ENCODE measurements at regions not wholly inside any gene's neighbourhood (a gene's known extent, or its start where the extent isn't known, plus 50 kb on each side); places are given as distances from the start of the nearest gene placed in this dataset.
"Not testable (repeated sequence)": the region's sequence is repeated elsewhere in the genome, so short reads cannot be mapped to it uniquely, and the experiment has no call there.

- DNase-seq (ENCODE audit: low read depth in 2 of 2): no peak
These were observed 190.5 kb downstream of the PTPRU start for GRCh38 chr1:29426701-29427279.

DNA sequence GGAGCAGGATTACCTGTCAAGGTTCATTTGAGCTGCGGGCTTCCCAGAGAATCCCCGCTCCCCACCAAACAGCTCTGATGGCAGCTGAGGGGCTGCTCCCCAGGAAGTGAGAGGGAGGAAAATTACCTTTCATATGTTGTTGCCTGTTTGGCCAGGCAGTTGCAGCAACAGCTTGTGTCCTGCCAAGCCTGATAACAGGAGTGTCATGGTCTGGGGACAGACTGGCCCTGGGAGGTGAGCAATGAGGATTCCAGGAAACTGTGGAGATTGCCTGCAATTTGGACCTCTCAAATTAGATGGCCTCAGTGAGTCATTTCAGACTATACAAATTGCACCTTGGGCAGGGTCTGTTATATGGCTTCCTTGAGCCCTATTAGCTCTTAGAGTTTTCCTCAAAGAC is 189.3 kb downstream of the PTPRU start:
- no peak for DNase-seq (ENCODE audit: low read depth in 2 of 2)

DNA sequence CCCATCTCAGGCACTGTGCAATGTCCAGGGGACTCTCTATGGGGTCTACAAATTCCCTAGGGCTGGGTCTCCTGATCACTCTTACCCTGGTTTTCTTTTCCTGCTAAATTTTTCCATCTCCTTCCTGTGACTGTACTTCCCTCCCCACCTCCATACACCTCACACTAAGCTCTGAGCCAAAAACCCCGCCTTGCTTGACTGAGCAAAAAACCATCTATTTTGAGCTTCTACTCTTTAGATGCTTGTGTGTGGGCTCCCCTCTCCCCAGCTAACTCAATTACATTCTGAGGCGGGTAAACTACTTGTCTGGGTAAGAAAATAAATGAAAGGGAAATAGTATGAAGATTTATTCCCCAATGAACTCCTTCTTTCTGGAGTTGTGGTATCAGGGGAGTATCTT is 187.9 kb downstream of the PTPRU start:
- no peak for DNase-seq (ENCODE audit: low read depth in 2 of 2)

DNA sequence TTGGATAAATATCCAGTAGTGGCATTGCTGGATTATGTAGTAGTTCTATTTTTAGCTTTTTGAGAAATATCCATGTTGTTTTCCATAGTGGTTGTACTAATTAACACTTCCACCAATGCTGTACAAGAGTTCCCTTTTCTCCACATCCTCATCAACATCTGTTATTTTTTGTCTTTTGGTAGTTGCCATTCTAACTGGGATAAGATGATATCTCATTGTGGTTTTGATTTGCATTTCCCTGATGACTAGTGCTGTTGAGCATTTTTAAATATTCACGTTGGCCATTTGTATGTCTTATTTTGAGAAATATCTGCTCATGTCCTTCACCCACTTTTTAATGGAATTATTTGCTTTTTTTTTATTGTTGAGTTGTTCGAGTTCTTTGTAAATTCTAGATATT is 183.9 kb downstream of the PTPRU start:
- DNase-seq (ENCODE audit: low read depth in 2 of 2): no peak

DNA sequence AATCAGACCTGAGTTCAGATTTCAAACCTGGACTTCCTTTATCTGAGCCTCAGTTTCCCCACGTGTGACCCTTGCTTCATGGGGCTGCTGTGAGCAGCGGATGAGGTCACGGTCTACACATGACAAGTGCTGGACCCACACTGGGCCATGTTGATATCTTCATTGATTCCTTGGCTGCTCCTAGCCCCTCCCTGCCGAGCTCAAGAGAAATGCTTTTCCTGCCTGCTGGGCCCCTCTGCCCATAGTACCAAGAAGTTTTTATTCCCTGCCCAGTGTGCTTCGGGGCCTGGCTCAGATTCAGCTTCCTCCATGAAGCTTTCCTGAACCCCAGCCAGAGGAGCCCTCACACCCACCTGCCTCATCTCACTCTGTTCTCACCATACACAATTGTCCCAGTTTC is 181.6 kb downstream of the PTPRU start:
- DNase-seq (ENCODE audit: low read depth in 2 of 2): no peak

DNA sequence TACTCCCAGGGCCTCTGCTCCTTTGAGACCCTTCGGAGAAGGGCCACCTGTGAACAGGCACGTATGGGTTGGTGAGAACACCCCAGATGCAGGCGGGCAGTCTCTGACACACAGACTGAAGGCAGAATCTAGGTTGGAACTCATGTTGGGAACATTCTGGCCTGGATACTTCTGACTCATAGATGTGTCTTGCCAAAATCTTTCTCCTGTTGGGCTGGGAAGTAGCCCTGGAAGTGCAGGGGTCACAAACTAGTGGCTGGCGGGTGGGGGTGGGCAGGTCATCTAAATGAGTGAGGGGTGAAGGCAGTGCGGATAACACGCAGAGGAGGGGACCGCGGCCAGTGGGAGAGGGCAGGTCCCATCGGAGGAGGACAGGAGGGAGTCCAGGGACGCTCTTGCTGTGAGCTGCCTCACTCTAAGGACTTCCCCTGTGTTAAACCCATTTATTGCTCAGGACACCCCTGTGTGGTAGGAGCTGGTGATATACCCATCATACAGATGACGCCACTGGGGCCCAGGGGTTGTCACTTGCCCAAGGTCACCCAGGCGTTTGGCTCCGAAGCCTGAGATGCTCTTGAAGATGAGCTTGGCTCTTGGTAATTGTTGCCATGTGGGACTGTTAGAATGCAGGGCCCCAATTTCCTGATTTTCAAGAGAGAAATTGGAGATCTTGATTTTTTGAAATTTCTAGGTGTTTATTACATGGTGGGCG is 181.0 kb downstream of the PTPRU start:
- no peak for DNase-seq (ENCODE audit: low read depth in 2 of 2)

DNA sequence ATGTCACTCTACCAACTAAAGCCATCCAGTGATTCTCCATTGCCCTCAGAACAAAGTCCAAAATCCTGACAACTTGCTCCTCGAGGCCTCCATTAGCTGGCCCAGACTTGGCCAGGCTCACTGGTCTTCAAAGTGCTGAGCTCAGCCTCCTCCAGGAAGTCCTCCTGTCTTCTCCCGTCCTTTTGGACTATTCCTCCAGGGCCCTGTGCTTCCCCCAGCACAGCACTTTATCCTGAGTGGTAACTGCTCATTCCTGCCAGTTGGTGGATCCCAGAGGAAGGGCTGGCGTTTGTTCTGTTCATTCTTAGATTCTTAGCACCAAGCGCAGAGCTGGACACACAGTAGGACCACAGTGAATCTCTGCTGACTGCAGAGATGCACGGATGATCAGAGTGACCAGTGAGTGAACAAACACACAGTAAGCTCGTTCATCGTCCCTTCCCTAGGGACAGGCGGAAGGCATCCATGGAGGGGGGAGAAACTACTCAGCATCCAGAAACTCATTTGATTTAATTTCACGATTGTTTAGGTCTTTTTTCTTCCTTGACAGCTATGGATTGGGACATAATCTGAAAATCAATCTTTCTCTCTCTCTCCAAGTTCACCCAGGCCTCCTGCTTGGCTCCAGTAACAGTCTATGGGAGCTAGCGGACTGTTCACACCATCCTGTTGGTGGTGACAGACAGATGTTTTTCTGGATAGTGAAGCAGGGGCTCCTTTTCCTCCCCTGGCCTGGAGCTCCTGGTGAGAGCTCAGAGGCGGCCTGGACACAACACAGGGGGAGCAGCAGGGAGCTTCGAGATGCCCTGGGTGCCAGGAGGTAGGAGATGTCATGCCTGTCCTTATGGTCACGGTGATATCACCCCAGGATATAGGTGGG is 180.2 kb downstream of the PTPRU start:
- no peak for DNase-seq (ENCODE audit: low read depth in 2 of 2)

- no peak for DNase-seq (ENCODE audit: low read depth in 2 of 2)
These were observed 179.5 kb downstream of the PTPRU start for GRCh38 chr1:29415861-29416260.

GRCh38 chr1:29415156-29415830 is 179.0 kb downstream of the PTPRU start:
- no peak for DNase-seq (ENCODE audit: low read depth in 2 of 2)

GRCh38 chr1:29414086-29414485 is 177.8 kb downstream of the PTPRU start:
- DNase-seq (ENCODE audit: low read depth in 2 of 2): no peak

DNA sequence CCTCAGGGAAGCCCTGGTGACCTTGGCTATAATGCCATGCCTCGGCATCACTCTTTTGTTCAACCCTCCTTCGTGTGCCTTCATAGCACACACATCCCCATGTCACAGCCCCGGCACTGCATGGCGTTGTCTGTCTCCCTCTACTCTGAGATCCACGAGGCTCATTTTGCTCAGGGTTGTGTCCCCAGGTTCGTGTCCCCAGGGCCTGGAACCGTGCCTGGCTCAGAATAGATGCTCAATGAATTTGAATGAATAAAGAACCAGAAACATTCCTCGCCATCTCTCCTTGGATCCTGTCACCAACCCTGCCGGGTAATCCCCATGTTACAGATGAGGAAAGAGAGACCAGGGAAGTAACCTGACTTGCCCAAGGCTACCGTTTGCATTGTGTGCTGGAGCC is 177.3 kb downstream of the PTPRU start:
- no peak for DNase-seq (ENCODE audit: low read depth in 2 of 2)

DNA sequence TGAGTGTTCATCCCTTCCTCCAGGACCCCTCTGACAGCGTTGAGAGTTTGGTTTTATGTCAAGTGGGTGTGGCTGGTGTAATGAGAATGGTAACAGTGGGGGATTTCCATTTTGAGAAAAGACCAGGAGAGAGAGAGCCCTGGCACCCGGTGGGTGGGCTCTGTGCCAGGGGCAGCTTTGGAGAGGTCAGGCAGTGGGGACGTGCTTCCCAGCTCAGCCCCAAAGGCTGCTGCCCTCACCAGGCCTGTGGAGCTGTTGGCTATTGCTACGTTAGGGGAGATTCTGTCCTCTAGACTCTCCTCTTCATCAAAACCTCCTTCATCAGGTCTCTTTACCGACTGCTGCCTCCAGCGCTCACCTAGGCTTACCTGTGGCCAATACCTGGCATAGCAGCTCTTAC is 176.3 kb downstream of the PTPRU start:
- no peak for DNase-seq (ENCODE audit: low read depth in 2 of 2)

- no peak for DNase-seq (ENCODE audit: low read depth in 2 of 2)
These were observed 174.2 kb downstream of the PTPRU start for GRCh38 chr1:29410476-29410875.

DNA sequence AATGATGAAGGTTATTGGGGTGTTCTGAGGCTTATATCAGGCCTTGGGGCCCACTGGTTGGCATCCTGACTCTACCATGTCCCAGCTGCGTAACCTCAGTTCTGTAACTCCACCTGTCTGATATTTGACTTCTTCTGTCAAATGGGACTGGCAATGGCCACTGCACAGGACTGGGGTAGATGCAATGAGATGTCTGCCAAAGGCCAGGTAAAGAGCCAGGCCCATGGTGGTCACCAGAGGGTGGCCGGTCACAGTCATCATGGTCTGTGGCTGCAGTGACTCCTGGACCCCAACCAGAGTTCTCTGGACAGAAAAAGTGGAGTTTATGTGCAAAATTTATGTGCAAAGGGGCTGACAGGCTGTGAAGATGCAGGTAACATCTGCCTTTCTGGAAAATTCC is 173.3 kb downstream of the PTPRU start:
- DNase-seq (ENCODE audit: low read depth in 2 of 2): no peak

DNA sequence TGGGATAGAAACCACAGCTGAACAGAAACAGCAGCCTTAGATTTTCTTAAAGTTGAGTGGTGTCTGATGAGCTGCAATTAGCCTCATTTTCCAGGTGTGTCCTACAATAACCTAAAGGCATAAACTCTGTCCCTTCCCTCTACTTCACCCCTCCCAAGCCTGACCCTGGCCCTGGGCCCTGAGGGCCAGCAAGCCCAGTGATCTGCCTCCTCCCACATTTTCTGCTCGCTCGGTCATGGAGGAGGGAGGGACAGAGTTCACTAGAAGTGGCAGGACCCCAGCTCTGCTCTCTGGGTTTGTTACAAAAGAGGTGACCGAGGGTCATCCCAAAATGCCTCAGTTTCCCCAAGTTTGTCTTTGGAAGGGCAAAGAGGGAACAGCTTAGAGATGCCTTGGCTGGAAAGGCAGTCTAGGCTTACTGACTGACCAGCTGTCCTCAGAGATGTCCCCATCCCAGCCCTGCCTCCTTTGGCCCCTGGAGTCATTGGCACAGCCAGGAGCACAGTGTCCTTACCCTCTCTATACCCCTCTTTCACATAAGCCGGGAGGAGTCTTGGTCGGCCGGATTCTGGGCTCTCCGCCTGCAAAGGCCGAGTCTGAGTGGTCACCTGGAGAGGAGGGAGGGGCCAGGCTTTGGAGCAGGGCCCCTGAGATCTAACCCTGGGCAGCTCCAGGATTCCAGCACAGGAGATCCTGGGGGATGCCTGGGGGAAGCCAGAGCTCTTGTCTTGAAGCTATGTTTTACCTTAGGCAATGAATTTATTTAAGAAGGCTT is 172.7 kb downstream of the PTPRU start:
- no peak for DNase-seq (ENCODE audit: low read depth in 2 of 2)

- DNase-seq (ENCODE audit: low read depth in 2 of 2): no peak
These were observed 170.5 kb downstream of the PTPRU start for GRCh38 chr1:29406814-29407213.

GRCh38 chr1:29400203-29400602 is 163.9 kb downstream of the PTPRU start:
- not testable (repeated sequence) for DNase-seq (ENCODE audit: low read depth in 2 of 2)

DNA sequence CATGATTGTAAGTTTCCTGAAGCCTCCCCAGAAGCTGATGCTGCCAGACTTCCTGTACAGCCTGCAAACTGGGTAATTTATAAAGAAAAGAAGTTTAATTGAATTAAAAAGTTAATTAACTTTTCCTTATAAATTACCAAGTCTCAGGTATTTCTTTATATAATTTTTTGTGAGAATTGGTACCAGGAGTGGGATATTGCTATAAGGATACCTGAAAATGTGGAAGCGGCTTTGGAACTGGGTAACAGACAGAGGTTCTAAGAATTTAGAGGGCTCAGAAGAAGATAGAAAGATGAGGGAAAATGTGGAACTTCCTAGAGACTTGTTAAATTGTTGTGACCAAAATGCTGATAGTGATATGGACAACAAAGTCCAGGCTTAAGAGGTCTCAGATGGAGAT is 163.1 kb downstream of the PTPRU start:
- DNase-seq (ENCODE audit: low read depth in 2 of 2): no peak

DNA sequence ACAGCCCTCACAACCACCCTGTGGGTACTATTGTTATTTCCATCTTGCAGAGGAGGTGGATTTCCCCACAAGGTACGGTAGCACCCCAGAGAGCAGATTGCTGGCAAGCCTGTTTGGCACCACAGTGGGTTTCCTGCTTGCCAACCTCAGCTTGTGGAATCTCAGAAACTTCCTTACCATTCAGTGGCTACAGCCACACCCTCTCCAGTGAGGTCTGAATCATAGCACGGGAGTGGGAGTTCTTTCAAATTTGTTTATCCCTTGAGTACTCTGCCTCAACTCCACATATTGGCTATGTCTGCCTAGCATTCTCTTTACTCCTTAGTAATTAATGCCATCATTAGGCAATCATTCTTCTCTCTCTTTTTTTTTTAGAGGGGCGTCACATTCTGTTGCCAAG is 162.1 kb downstream of the PTPRU start:
- no peak for DNase-seq (ENCODE audit: low read depth in 2 of 2)

- DNase-seq (ENCODE audit: low read depth in 2 of 2): no peak
These were observed 161.7 kb downstream of the PTPRU start for GRCh38 chr1:29397981-29398380.

DNA sequence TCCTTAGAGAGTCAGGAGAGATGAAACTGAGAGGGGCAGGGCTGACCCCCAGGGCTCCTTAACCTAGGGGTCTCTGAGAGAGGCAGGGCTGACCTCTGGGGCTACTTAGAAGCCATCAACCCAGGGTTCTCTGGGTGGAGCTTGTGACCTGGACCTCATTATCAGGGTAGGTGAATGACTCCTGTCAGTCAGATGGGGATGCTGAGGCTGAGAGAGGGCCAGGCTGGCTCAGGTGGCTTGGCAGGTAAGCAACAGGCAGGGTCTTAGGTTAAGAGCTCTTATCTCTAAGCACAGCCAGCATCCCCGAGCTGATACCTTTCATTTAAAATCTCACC is 160.9 kb downstream of the PTPRU start:
- DNase-seq (ENCODE audit: low read depth in 2 of 2): no peak
